ENCODE measurements at regions not wholly inside any gene's neighbourhood (a gene's known extent, or its start where the extent isn't known, plus 50 kb on each side); places are given as distances from the start of the nearest gene placed in this dataset.
"Not testable (repeated sequence)": the region's sequence is repeated elsewhere in the genome, so short reads cannot be mapped to it uniquely, and the experiment has no call there.

- RAD21 ChIA-PET (ENCODE audit: unreplicated experiment); H3K9me3 ChIP-seq (replicated peaks; ENCODE audit: control insufficient read depth, insufficient read depth, low read length); BruUV-seq (replicated peaks); intact Hi-C loops (cut with micrococcal nuclease; ENCODE audit: unreplicated experiment); DNase-seq (ENCODE audit: low read depth, low spot score); H3K27ac ChIP-seq (ENCODE audit: control insufficient read depth, insufficient read depth); FAIRE-seq; POLR2A ChIA-PET; ATAC-seq; H4K20me1 ChIP-seq (ENCODE audit: control insufficient read depth, insufficient read depth); H3K4me2 ChIP-seq (ENCODE audit: control insufficient read depth, insufficient read depth); H3K27me3 ChIP-seq (replicated peaks in 1 of 2; ENCODE audit: control insufficient read depth in 2 of 2, insufficient read depth in 2 of 2, low read length in 1 of 2); H3K36me3 ChIP-seq (ENCODE audit: control insufficient read depth in 2 of 2, insufficient read depth in 2 of 2, low read length in 1 of 2); CTCF ChIA-PET; H2AFZ ChIP-seq (ENCODE audit: control insufficient read depth, low read depth, low read length); H3K79me2 ChIP-seq (ENCODE audit: control insufficient read depth, insufficient read depth, low read length); in situ Hi-C loops (cut with MboI); SMC1A ChIA-PET (ENCODE audit: uncharacterized antibody, unreplicated experiment); H3K4me1 ChIP-seq (ENCODE audit: control insufficient read depth, insufficient read depth, low read length); H3K9ac ChIP-seq (ENCODE audit: control insufficient read depth, insufficient read depth, low read length); H3K4me3 ChIP-seq: not testable (repeated sequence)
- 47% methylated on average over 11 of the region's 11 CpGs for WGBS (ENCODE audit: insufficient coverage, insufficient replicate concordance, low lambda C conversion rate, missing lambda C conversion rate)
Measured at GRCh38 chrX:31014474-31014873, 57.4 kb downstream of the FTHL17 start.

GRCh38 chrX:31012509-31013025 lies 59.3 kb downstream of the FTHL17 start:
- intact Hi-C loops (cut with micrococcal nuclease; ENCODE audit: unreplicated experiment) (no loop called here), in situ Hi-C loops (cut with MboI) (no loop called here)
- Histone ChIP-seq H3K9me3 (replicated peaks; ENCODE audit: control insufficient read depth, insufficient read depth, low read length) (no peaks in the 10 kb centered on the region), H2AFZ (ENCODE audit: control insufficient read depth, low read depth, low read length) (no peak overlapping the region), H3K4me3 (no peak overlapping the region), H3K79me2 (ENCODE audit: control insufficient read depth, insufficient read depth, low read length) (no peaks in the 10 kb centered on the region), H3K9ac (ENCODE audit: control insufficient read depth, insufficient read depth, low read length) (no peak overlapping the region), H3K4me1 (ENCODE audit: control insufficient read depth, insufficient read depth, low read length) (no peaks in the 10 kb centered on the region), H3K36me3 (ENCODE audit: control insufficient read depth in 2 of 2, insufficient read depth in 2 of 2, low read length in 1 of 2) (no peaks in the 10 kb centered on the region), H3K4me2 (ENCODE audit: control insufficient read depth, insufficient read depth) (no peak overlapping the region), H4K20me1 (ENCODE audit: control insufficient read depth, insufficient read depth) (no peaks in the 10 kb centered on the region), H3K27ac (ENCODE audit: control insufficient read depth, insufficient read depth) (no peak overlapping the region), H3K27me3 (replicated peaks in 1 of 2; ENCODE audit: control insufficient read depth in 2 of 2, insufficient read depth in 2 of 2, low read length in 1 of 2) (peaks cover 0 to 3% of the 10 kb centered on the region in 2 experiments; a peak in 2 of 4 replicates)
- ChIA-PET POLR2A (interaction anchor here (0.7 kb wide), 1 partner anchor 1548 kb away, joined by 4 read pairs; no protein-coding TSS in a partner anchor), CTCF (no interaction called here), RAD21 (ENCODE audit: unreplicated experiment) (no interaction called here), SMC1A (ENCODE audit: uncharacterized antibody, unreplicated experiment) (no interaction called here)
- WGBS (ENCODE audit: insufficient coverage, insufficient replicate concordance, low lambda C conversion rate, missing lambda C conversion rate): 44% methylated on average over 6 of the region's 6 CpGs
- BruUV-seq (replicated peaks): no TSS peak
- ATAC-seq (no peak), FAIRE-seq (no peak), DNase-seq (ENCODE audit: low read depth, low spot score) (no peak)
- TF ChIP-seq NKRF (conservative IDR thresholded peaks at IDR 0.05) (no peak), DPF2 (IDR thresholded peaks at IDR 0.05) (no peak), SMAD5 (IDR thresholded peaks at IDR 0.05; ENCODE audit: low read depth) (no peak), JUND (IDR thresholded peaks at IDR 0.05; ENCODE audit: low read depth, low read length) (no peak), SP1 (IDR thresholded peaks at IDR 0.05; ENCODE audit: low read depth, low read length) (no peak), ZNF217 (IDR thresholded peaks at IDR 0.05) (no peak), PML (IDR thresholded peaks at IDR 0.05; ENCODE audit: low read length) (no peak), MEF2B (IDR thresholded peaks at IDR 0.05; ENCODE audit: partially characterized antibody, poor library complexity, severe bottlenecking) (no peak), JUNB (IDR thresholded peaks at IDR 0.05) (no peak), YBX1 (IDR thresholded peaks at IDR 0.05) (no peak), ESRRA (IDR thresholded peaks at IDR 0.05; ENCODE audit: low read length) (no peak), POU2F2 (IDR thresholded peaks at IDR 0.05; ENCODE audit: borderline replicate concordance, low read depth, low read length) (no peak), TCF3 (IDR thresholded peaks at IDR 0.05; ENCODE audit: borderline replicate concordance, insufficient read depth, low read depth, low read length) (no peak)
- TF ChIP-seq, protein P1, sequence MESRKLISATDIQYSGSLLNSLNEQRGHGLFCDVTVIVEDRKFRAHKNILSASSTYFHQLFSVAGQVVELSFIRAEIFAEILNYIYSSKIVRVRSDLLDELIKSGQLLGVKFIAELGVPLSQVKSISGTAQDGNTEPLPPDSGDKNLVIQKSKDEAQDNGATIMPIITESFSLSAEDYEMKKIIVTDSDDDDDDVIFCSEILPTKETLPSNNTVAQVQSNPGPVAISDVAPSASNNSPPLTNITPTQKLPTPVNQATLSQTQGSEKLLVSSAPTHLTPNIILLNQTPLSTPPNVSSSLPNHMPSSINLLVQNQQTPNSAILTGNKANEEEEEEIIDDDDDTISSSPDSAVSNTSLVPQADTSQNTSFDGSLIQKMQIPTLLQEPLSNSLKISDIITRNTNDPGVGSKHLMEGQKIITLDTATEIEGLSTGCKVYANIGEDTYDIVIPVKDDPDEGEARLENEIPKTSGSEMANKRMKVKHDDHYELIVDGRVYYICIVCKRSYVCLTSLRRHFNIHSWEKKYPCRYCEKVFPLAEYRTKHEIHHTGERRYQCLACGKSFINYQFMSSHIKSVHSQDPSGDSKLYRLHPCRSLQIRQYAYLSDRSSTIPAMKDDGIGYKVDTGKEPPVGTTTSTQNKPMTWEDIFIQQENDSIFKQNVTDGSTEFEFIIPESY (IDR thresholded peaks at IDR 0.05): no peak
